ENCODE measurements at regions not wholly inside any gene's neighbourhood (a gene's known extent, or its start where the extent isn't known, plus 50 kb on each side); places are given as distances from the start of the nearest gene placed in this dataset.

DNA sequence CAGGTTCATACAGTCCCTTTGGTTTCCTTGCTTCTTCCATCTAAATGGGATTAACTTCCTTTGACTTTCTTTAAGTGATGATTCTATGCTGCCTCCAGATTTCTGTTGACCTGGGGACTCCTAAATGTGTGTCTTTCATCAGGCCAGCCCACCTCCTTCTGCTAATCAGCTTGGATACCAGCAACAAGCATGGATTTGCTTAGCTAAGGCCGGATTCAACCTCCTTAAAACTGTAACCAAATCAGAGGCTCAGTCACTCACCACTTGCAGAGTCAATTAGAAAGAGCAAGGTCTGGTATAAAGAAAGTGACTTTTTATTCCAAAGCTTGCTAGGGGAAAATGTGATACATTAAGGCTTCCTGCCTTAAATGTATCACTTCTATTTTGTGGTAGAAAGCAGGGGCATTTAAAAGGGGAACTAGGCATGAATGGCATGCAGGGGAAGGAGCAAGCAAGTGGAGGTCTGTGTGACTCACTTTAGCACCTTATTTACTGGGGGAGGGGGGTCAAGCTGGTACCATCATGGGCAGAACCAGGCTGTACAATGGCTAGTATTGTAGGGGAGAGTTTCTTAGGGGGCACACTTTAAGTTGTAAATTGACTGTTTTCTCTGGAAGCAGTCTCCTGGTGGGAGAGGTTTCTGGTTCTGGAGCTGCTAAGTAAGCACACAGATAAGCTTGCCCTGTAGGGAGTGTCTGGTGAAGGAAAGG lies 239.0 kb upstream of the PDGFD start:
- no peak overlapping the region for H3K27ac ChIP-seq
- TF ChIP-seq, protein P1, sequence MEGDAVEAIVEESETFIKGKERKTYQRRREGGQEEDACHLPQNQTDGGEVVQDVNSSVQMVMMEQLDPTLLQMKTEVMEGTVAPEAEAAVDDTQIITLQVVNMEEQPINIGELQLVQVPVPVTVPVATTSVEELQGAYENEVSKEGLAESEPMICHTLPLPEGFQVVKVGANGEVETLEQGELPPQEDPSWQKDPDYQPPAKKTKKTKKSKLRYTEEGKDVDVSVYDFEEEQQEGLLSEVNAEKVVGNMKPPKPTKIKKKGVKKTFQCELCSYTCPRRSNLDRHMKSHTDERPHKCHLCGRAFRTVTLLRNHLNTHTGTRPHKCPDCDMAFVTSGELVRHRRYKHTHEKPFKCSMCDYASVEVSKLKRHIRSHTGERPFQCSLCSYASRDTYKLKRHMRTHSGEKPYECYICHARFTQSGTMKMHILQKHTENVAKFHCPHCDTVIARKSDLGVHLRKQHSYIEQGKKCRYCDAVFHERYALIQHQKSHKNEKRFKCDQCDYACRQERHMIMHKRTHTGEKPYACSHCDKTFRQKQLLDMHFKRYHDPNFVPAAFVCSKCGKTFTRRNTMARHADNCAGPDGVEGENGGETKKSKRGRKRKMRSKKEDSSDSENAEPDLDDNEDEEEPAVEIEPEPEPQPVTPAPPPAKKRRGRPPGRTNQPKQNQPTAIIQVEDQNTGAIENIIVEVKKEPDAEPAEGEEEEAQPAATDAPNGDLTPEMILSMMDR (IDR thresholded peaks at IDR 0.05), result no peak
- TF ChIP-seq POLR2AphosphoS5 (IDR thresholded peaks at IDR 0.05) (no peak), POLR2A (IDR thresholded peaks at IDR 0.05) (no peak), EP300 (IDR thresholded peaks at IDR 0.05) (no peak)
- 63 to 92% (median 75%) methylated on average over 1 of the region's 1 CpG for WGBS, 5 donors

DNA sequence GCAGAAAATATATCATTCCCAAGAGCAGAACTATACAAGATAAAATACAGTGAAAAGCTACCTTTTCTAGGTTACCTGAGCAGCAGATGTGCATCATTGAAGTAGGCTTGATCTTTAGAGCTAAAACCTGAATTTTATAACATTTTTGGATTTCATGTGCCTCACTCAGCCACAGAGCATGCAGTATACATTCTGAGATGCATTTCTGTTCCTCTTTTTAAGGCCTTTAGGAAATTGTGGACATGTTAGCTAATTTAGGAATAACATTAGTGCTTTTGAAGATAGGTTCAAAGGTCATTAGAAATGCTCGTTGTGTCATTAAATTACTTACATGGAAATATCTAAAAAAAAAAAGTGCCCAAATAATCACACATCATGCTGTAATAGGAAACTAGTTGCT lies 230.6 kb upstream of the PDGFD start:
- no peaks in the 10 kb centered on the region for H3K27me3 ChIP-seq
- H3K36me3 ChIP-seq, result no peaks in the 10 kb centered on the region
- no peaks in the 10 kb centered on the region for H3K4me1 ChIP-seq
- H3K9me3 ChIP-seq, result no peaks in the 10 kb centered on the region
- intact Hi-C loops (cut with DNase I; ENCODE audit: low total_unique reads), result no loop called here
- TF ChIP-seq, protein P1 (IDR thresholded peaks at IDR 0.05), result no peak
- WGBS, 5 donors, result 27 to 44% (median 32%) methylated on average over 1 of the region's 1 CpG
- no peak overlapping the region for H3K4me3 ChIP-seq
- no peak overlapping the region for H3K27ac ChIP-seq
- no peak for DNase-seq

More for the DNA sequence above, 239.0 kb upstream of the PDGFD start:
- Histone ChIP-seq H3K27me3 (no peaks in the 10 kb centered on the region), H3K9me3 (no peaks in the 10 kb centered on the region), H3K36me3 (no peaks in the 10 kb centered on the region), H3K4me3 (no peak overlapping the region), H3K4me1 (no peaks in the 10 kb centered on the region)
- DNase-seq, result peak in 1 of 2 donors; percentile 4
- intact Hi-C loops (cut with DNase I; ENCODE audit: low total_unique reads), result no loop called here

DNA sequence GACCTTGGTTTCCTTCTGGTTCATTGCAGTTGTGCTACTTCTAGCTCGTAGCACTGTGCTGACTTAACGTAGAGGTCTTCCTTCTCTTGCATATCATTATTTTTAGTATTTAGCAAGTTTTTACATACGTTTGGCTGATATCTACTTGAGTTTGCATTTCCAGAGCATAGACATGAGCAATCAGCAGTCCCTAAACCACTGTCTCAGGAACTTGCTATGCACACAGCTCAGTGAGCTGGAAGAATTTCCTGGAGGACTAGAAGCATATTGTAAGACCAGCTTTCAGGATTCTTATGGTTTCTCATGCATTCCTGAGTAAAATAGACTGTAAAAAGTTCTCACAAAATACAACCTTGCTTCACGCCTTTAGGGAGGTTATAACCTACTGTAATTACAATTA lies 226.7 kb upstream of the PDGFD start:
- H3K27me3 ChIP-seq, result no peaks in the 10 kb centered on the region
- no peak for DNase-seq
- no peak for TF ChIP-seq POLR2AphosphoS5 (IDR thresholded peaks at IDR 0.05)
- TF ChIP-seq, protein P1 (IDR thresholded peaks at IDR 0.05), result no peak
- no peak for TF ChIP-seq POLR2A (IDR thresholded peaks at IDR 0.05)
- TF ChIP-seq EP300 (IDR thresholded peaks at IDR 0.05), result no peak
- no peak overlapping the region for H3K4me3 ChIP-seq
- 55 to 84% (median 75%) methylated on average over 4 of the region's 4 CpGs for WGBS, 5 donors
- no peaks in the 10 kb centered on the region for H3K4me1 ChIP-seq
- H3K27ac ChIP-seq, result no peak overlapping the region
- intact Hi-C loops (cut with DNase I; ENCODE audit: low total_unique reads), result no loop called here
- H3K36me3 ChIP-seq, result no peaks in the 10 kb centered on the region
- H3K9me3 ChIP-seq, result no peaks in the 10 kb centered on the region

DNA sequence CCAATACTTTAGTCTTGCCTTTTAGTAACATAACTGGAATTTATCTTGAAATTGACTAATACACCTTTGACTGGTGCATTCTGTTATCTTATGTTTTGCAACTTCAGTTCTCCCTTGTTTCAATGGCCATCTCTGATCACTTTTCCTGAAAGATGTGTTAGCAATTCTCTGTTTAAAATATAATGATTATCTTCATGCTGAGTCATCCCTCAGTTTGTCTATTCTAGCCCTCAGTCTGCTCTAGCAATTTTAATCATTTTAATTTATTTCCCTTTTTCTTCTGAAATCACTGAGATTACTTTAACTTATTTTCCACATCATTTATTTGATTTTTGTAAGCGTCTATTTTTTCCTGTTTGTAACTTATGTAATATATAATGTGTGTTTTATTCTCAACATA lies 221.9 kb upstream of the PDGFD start:
- no peak overlapping the region for H3K4me3 ChIP-seq
- no peaks in the 10 kb centered on the region for H3K4me1 ChIP-seq
- no peaks in the 10 kb centered on the region for H3K27me3 ChIP-seq
- intact Hi-C loops (cut with DNase I; ENCODE audit: low total_unique reads), result no loop called here
- H3K27ac ChIP-seq, result no peak overlapping the region
- WGBS, 5 donors, result 82 to 97% (median 92%) methylated on average over 1 of the region's 1 CpG
- no peak for DNase-seq
- no peaks in the 10 kb centered on the region for H3K9me3 ChIP-seq
- no peaks in the 10 kb centered on the region for H3K36me3 ChIP-seq
- TF ChIP-seq POLR2A (IDR thresholded peaks at IDR 0.05) (no peak), EP300 (IDR thresholded peaks at IDR 0.05) (no peak), POLR2AphosphoS5 (IDR thresholded peaks at IDR 0.05) (no peak)
- TF ChIP-seq, protein P1 (IDR thresholded peaks at IDR 0.05), result no peak

All from stomach (tissue), 8 donors.